ENCODE measurements at regions not wholly inside any gene's neighbourhood (a gene's known extent, or its start where the extent isn't known, plus 50 kb on each side); places are given as distances from the start of the nearest gene placed in this dataset.

DNA sequence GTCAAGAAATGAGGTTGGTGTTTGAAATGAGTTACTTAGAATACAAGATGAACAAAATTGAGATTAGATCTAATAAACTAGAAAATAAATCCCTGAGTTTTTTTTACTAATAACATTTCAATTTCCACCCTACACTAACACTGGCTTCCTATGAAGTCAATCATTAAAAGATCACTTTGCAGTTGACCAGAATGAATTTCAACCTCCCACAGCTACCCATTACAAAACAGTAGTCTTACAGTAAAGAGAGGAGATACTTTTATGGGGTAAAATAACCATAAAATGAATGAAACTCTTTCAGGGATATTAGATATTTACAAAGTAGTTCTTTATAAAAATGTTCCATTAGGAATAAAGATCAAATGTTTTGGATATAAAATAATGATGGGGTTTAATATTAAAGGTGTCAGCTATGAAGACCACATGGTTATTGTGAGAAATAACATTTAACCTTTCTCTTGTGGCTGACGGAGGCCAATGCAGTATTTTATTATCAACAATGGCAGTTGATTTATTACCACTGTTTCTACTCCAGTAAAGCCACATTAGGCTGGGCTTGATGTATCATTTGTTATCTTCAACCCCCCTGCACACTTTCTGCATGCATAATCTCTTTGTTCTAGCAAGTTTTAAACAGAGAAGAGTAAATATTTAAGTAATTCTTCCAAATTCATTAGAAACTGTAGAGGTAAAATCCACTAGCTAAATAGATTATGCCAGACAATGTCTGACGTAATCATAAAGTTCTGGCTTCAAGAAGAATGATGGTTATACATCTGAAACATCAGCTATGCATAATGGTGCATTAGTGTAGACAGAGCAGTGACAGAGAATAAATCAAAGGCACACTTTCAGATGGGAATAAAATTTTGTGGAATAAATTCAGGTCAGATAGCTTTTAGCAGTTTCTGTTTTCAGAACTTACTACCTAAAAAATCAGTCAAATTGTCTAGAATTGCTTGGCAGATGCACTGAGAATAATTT lies 516.6 kb downstream of the PCDH18 start:
- TF ChIP-seq, protein P1, sequence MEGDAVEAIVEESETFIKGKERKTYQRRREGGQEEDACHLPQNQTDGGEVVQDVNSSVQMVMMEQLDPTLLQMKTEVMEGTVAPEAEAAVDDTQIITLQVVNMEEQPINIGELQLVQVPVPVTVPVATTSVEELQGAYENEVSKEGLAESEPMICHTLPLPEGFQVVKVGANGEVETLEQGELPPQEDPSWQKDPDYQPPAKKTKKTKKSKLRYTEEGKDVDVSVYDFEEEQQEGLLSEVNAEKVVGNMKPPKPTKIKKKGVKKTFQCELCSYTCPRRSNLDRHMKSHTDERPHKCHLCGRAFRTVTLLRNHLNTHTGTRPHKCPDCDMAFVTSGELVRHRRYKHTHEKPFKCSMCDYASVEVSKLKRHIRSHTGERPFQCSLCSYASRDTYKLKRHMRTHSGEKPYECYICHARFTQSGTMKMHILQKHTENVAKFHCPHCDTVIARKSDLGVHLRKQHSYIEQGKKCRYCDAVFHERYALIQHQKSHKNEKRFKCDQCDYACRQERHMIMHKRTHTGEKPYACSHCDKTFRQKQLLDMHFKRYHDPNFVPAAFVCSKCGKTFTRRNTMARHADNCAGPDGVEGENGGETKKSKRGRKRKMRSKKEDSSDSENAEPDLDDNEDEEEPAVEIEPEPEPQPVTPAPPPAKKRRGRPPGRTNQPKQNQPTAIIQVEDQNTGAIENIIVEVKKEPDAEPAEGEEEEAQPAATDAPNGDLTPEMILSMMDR (IDR thresholded peaks at IDR 0.05): no peak
- TF ChIP-seq POLR2AphosphoS5 (IDR thresholded peaks at IDR 0.05; ENCODE audit: low read depth, low read length) (no peak), SIN3A (IDR thresholded peaks at IDR 0.05; ENCODE audit: borderline replicate concordance, insufficient read depth, low read depth, low read length) (no peak), TCF7L2 (IDR thresholded peaks at IDR 0.05; ENCODE audit: low read depth, low read length) (no peak)
- TF ChIP-seq, protein P2, sequence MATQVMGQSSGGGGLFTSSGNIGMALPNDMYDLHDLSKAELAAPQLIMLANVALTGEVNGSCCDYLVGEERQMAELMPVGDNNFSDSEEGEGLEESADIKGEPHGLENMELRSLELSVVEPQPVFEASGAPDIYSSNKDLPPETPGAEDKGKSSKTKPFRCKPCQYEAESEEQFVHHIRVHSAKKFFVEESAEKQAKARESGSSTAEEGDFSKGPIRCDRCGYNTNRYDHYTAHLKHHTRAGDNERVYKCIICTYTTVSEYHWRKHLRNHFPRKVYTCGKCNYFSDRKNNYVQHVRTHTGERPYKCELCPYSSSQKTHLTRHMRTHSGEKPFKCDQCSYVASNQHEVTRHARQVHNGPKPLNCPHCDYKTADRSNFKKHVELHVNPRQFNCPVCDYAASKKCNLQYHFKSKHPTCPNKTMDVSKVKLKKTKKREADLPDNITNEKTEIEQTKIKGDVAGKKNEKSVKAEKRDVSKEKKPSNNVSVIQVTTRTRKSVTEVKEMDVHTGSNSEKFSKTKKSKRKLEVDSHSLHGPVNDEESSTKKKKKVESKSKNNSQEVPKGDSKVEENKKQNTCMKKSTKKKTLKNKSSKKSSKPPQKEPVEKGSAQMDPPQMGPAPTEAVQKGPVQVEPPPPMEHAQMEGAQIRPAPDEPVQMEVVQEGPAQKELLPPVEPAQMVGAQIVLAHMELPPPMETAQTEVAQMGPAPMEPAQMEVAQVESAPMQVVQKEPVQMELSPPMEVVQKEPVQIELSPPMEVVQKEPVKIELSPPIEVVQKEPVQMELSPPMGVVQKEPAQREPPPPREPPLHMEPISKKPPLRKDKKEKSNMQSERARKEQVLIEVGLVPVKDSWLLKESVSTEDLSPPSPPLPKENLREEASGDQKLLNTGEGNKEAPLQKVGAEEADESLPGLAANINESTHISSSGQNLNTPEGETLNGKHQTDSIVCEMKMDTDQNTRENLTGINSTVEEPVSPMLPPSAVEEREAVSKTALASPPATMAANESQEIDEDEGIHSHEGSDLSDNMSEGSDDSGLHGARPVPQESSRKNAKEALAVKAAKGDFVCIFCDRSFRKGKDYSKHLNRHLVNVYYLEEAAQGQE (IDR thresholded peaks at IDR 0.05; ENCODE audit: insufficient read depth in 1 of 2, low read depth in 2 of 2, low read length in 1 of 2): no peak
- ChIA-PET POLR2A (no interaction called here), CTCF (no interaction called here)
- Histone ChIP-seq H3K4me3 (ENCODE audit: low read depth in 2 of 2, low read length in 2 of 2) (no peak overlapping the region), H3K4me1 (ENCODE audit: control insufficient read depth, insufficient read depth, low read length) (no peaks in the 10 kb centered on the region), H3K27ac (ENCODE audit: low read length) (no peak overlapping the region), H3K9me3 (ENCODE audit: control insufficient read depth, insufficient read depth, low read depth, low read length) (no peaks in the 10 kb centered on the region), H3K36me3 (ENCODE audit: control insufficient read depth, insufficient read depth, low read length) (no peaks in the 10 kb centered on the region), H3K27me3 (ENCODE audit: control insufficient read depth, insufficient read depth, low read length) (no peaks in the 10 kb centered on the region)
- intact Hi-C loops (cut with micrococcal nuclease; ENCODE audit: unreplicated experiment) (no loop called here), in situ Hi-C loops (cut with HindIII; ENCODE audit: low pct_unique_long_range_greater_than_20kb, low sequenced_read_pairs) (no loop called here)
- DNase-seq (ENCODE audit: low read depth, low spot score) (no peak), ATAC-seq (no peak)
- no TSS peak for BruUV-seq (replicated peaks)

DNA sequence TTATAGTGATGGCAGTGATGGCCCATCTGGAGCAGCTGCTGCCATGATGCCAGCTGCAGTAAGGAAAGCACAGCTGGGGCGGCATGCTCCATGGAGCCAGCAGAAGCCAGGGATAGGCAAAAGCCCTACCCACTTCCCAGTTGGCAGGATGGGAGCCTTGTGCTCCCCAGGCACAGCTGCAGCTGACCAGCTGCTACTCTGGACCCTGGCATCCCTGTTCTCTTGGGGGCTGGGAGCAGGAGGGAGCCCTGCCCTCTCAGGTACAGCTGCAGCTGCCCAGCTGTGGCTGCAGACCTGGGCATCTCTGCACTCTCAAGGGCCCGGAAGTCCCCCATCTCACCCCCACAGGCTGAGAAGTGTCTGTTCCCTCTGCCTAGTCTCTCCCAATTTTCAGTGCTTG lies 531.9 kb downstream of the PCDH18 start:
- intact Hi-C loops (cut with micrococcal nuclease; ENCODE audit: unreplicated experiment) (no loop called here), in situ Hi-C loops (cut with HindIII; ENCODE audit: low pct_unique_long_range_greater_than_20kb, low sequenced_read_pairs) (no loop called here)
- H3K4me1 ChIP-seq (ENCODE audit: control insufficient read depth, insufficient read depth, low read length): no peaks in the 10 kb centered on the region
- POLR2A ChIA-PET: no interaction called here
- H3K27me3 ChIP-seq (ENCODE audit: control insufficient read depth, insufficient read depth, low read length): no peaks in the 10 kb centered on the region
- no peak for TF ChIP-seq TCF7L2 (IDR thresholded peaks at IDR 0.05; ENCODE audit: low read depth, low read length)
- TF ChIP-seq SIN3A (IDR thresholded peaks at IDR 0.05; ENCODE audit: borderline replicate concordance, insufficient read depth, low read depth, low read length): no peak
- TF ChIP-seq POLR2AphosphoS5 (IDR thresholded peaks at IDR 0.05; ENCODE audit: low read depth, low read length): no peak
- TF ChIP-seq, protein P1 (IDR thresholded peaks at IDR 0.05): no peak
- TF ChIP-seq, protein P2 (IDR thresholded peaks at IDR 0.05; ENCODE audit: insufficient read depth in 1 of 2, low read depth in 2 of 2, low read length in 1 of 2): no peak
- no peak overlapping the region for H3K4me3 ChIP-seq (ENCODE audit: low read depth in 2 of 2, low read length in 2 of 2)
- H3K9me3 ChIP-seq (ENCODE audit: control insufficient read depth, insufficient read depth, low read depth, low read length): no peaks in the 10 kb centered on the region
- no peak for ATAC-seq
- no TSS peak for BruUV-seq (replicated peaks)
- CTCF ChIA-PET: no interaction called here
- H3K36me3 ChIP-seq (ENCODE audit: control insufficient read depth, insufficient read depth, low read length): no peaks in the 10 kb centered on the region
- H3K27ac ChIP-seq (ENCODE audit: low read length): no peak overlapping the region
- no peak for DNase-seq (ENCODE audit: low read depth, low spot score)

Measured in Panc1 (cell line).